ENCODE measurements at regions not wholly inside any gene's neighbourhood (a gene's known extent, or its start where the extent isn't known, plus 50 kb on each side); places are given as distances from the start of the nearest gene placed in this dataset.
A peak's percentile ranks its signal among the peaks of the same experiment; 100 is the strongest.

- H3K27ac ChIP-seq, result peak overlapping the region in 1 of 5 donors; percentile 22
- intact Hi-C loops (cut with DNase I; ENCODE audit: low total_unique reads), result no loop called here
- TF ChIP-seq CTCF (IDR thresholded peaks at IDR 0.05), result no peak
- no peak for TF ChIP-seq POLR2AphosphoS5 (IDR thresholded peaks at IDR 0.05)
- no peak for TF ChIP-seq POLR2A (IDR thresholded peaks at IDR 0.05)
- no peak for TF ChIP-seq EP300 (IDR thresholded peaks at IDR 0.05)
- H3K4me1 ChIP-seq, result peaks cover 0 to 28% (median 20%) of the 10 kb centered on the region in 4 donors
- peaks cover 0 to 47% (median 6%) of the 10 kb centered on the region in 3 donors for H3K27me3 ChIP-seq
- no peak for DNase-seq
- H3K9me3 ChIP-seq, result peaks cover 0 to 7% (median 2%) of the 10 kb centered on the region in 4 donors
- no peaks in the 10 kb centered on the region for H3K36me3 ChIP-seq
- 42 to 68% (median 61%) methylated on average over 5 of the region's 5 CpGs for WGBS, 5 donors
- H3K4me3 ChIP-seq, result no peak overlapping the region
Measured at GRCh38 chr14:101477648-101478047, 83.6 kb upstream of the DIO3 start.

DNA sequence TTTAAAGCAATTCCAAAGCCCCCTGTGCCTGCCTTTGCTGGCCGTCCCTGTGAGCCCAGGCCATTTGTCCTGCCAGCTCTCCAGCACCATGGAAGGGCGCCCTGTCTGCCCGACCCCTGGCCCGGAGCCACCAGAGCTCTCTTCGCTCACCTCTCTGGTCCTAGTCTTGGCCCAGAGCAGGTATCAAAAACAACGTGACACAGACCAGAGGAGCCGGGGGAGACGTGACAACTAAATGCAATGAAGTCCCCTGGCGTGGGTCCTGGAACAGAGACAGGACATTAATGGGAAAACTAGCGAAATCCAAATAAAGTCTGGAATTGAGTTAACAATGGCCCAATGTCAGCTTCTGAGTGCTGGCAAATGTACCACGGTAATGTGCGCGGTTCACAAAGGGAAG is 83.2 kb upstream of the DIO3 start:
- DNase-seq, result peak in 1 of 2 donors; percentile 21
- Histone ChIP-seq H3K36me3 (no peaks in the 10 kb centered on the region), H3K4me1 (peaks cover 0 to 28% (median 20%) of the 10 kb centered on the region in 4 donors), H3K27ac (no peak overlapping the region), H3K9me3 (peaks cover 0 to 7% (median 3%) of the 10 kb centered on the region in 4 donors), H3K4me3 (no peak overlapping the region), H3K27me3 (peaks cover 0 to 47% (median 6%) of the 10 kb centered on the region in 3 donors)
- TF ChIP-seq CTCF (IDR thresholded peaks at IDR 0.05), result no peak
- WGBS, 5 donors, result 69 to 88% (median 81%) methylated on average over 13 of the region's 13 CpGs
- intact Hi-C loops (cut with DNase I; ENCODE audit: low total_unique reads), result no loop called here

DNA sequence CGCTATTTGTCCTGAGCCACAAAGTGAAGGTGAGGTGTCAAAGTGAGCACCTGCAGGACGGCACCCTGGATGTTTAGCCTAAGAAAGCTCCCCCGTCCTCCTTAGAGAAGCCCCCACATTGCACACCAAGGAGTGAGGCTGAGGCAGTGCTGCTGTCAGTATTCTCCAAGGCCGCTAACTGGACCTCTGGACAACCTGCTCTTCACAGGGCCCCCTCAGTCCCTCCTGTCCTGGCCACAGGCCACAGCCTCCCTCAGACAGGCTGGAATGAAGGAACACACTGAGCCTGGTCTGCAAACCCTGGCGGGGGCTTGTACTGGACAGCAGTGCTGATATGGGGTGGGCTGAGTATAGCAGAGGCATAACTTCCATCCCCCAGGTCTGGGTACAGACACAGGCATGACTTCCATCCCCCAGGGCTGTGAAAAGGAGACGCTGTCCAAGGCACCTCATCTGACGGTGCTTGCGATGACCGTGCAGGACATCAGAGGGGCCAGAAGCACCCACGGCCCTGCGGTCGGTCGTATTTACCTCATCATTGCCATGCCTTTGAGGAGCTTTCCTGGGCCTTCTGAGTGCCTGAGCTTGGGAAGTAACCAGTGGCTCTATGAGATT is 82.4 kb upstream of the DIO3 start:
- TF ChIP-seq POLR2A (IDR thresholded peaks at IDR 0.05) (no peak), POLR2AphosphoS5 (IDR thresholded peaks at IDR 0.05) (no peak), EP300 (IDR thresholded peaks at IDR 0.05) (no peak), CTCF (IDR thresholded peaks at IDR 0.05) (no peak)
- Histone ChIP-seq H3K9me3 (peaks cover 0 to 13% (median 7%) of the 10 kb centered on the region in 4 donors), H3K27ac (no peak overlapping the region), H3K36me3 (no peaks in the 10 kb centered on the region), H3K4me3 (no peak overlapping the region), H3K27me3 (peaks cover 0 to 41% (median 5%) of the 10 kb centered on the region in 3 donors), H3K4me1 (peaks cover 0 to 28% (median 20%) of the 10 kb centered on the region in 4 donors)
- 88 to 96% (median 93%) methylated on average over 12 to 13 of the region's 13 CpGs for WGBS, 5 donors
- intact Hi-C loops (cut with DNase I; ENCODE audit: low total_unique reads), result no loop called here
- peak in 1 of 2 donors; percentile 9 for DNase-seq

DNA sequence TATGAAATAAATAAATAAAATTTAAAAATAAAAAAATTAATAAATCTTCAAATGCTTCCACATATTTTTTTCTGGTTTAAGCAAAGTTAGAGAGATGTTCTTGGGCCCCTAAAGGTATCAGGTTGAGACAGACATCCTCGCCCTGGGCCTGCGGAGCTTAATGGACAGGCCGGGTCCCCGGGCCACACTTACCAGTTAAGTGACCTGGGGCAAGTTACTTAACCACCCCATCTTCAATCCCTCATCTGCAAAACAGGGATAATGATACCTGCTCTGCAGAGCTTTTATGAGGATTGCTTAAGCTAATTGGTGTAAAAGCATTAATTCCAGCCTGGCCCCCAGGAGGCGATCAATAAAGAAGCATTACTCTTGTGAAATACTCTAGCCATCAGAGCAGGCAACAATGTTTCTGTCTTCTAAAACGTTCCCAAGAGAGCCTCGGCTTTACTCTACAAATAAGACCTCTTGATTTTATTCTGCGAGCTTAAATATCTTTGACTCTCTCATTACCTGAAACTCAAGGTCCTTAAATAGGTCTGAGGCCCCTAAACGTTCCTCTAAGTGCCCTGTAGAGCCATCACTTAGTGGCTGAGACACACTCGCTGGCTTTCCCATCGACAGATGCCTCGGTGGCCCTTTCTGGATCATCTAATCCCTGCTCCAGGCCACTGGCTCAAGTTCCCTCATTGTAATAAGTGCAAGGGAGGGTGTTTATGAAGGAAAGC is 81.1 kb upstream of the DIO3 start:
- intact Hi-C loops (cut with DNase I; ENCODE audit: low total_unique reads), result no loop called here
- peaks cover 0 to 28% (median 0%) of the 10 kb centered on the region in 3 donors for H3K27me3 ChIP-seq
- H3K4me3 ChIP-seq, result no peak overlapping the region
- H3K36me3 ChIP-seq, result no peaks in the 10 kb centered on the region
- no peak for TF ChIP-seq CTCF (IDR thresholded peaks at IDR 0.05)
- TF ChIP-seq EP300 (IDR thresholded peaks at IDR 0.05), result no peak
- no peak for TF ChIP-seq POLR2A (IDR thresholded peaks at IDR 0.05)
- TF ChIP-seq POLR2AphosphoS5 (IDR thresholded peaks at IDR 0.05), result no peak
- DNase-seq, result peak in 1 of 2 donors; percentile 15
- peak overlapping the region; percentile 23 to 69 (median 62) for H3K27ac ChIP-seq
- peaks cover 0 to 15% (median 10%) of the 10 kb centered on the region in 4 donors for H3K9me3 ChIP-seq
- peaks cover 0 to 24% (median 16%) of the 10 kb centered on the region in 4 donors for H3K4me1 ChIP-seq
- 63 to 72% (median 67%) methylated on average over 12 of the region's 12 CpGs for WGBS, 5 donors
